Liver (tissue), 8 donors: ENCODE measurements at regions not wholly inside any gene's neighbourhood (a gene's known extent, or its start where the extent isn't known, plus 50 kb on each side); places are given as distances from the start of the nearest gene placed in this dataset.

Source experiments
- DNase-seq: peaks from one replicate; pipeline ENCODE4 v3.0.0-alpha.2; 2017; ENCODE audit warnings: low spot score
- H3K27ac ChIP-seq, 2 donors: one replicate each; pipeline ENCODE4 v1.7.0; 2013; ENCODE audit warnings: inconsistent platforms in 2 of 2, low read length in 2 of 2, control low read depth in 1 of 2, low read depth in 1 of 2, mild to moderate bottlenecking in 1 of 2
- H3K27me3 ChIP-seq, 4 donors: one replicate each; pipeline versions ENCODE4 v1.6.1 to v1.7.0; 2013; ENCODE audit warnings: low read length in 3 of 4, inconsistent platforms in 1 of 4, mild to moderate bottlenecking in 1 of 4, moderate library complexity in 1 of 4; ENCODE audit not compliant: control insufficient read depth in 4 of 4, insufficient read depth in 4 of 4
- H3K36me3 ChIP-seq, 4 donors: one replicate each; pipeline versions ENCODE4 v1.6.1 to v1.7.0; 2013; ENCODE audit warnings: low read length in 3 of 4, mild to moderate bottlenecking in 3 of 4, low read depth in 1 of 4, moderate library complexity in 1 of 4; ENCODE audit not compliant: control insufficient read depth in 4 of 4, insufficient read depth in 3 of 4
- H3K4me1 ChIP-seq, 4 donors: one replicate each; pipeline versions ENCODE4 v1.6.1 to v1.7.0; 2013; ENCODE audit warnings: low read length in 3 of 4, mild to moderate bottlenecking in 3 of 4, moderate library complexity in 1 of 4; ENCODE audit not compliant: control insufficient read depth in 4 of 4, insufficient read depth in 4 of 4
- H3K4me3 ChIP-seq, 3 donors: one replicate each; pipeline versions ENCODE4 v1.6.1 to v1.7.0; 2013; ENCODE audit warnings: low read length in 3 of 3, control low read depth in 1 of 3, low read depth in 1 of 3, mild to moderate bottlenecking in 1 of 3
- H3K9ac ChIP-seq, 2 donors: one replicate each; pipeline ENCODE4 v1.7.0; 2013; ENCODE audit warnings: low read length in 2 of 2, mild to moderate bottlenecking in 2 of 2, moderate library complexity in 2 of 2, control low read depth in 1 of 2, low read depth in 1 of 2
- H3K9me3 ChIP-seq, 4 donors: one replicate each; pipeline versions ENCODE4 v1.6.1 to v1.7.0; 2013; ENCODE audit warnings: low read length in 3 of 4; ENCODE audit not compliant: control insufficient read depth in 4 of 4
- EGR1 ChIP-seq, 2 donors: IDR thresholded peaks; 2 replicates each; pipeline ENCODE4 v1.6.1; 2016 to 2018; ENCODE audit warnings: antibody characterized with exemption in 2 of 2, low read depth in 2 of 2
- FOXA1 ChIP-seq: IDR thresholded peaks from 2 replicates; pipeline ENCODE4 v1.6.1; 2016; ENCODE audit warnings: antibody characterized with exemption
- FOXA2 ChIP-seq: IDR thresholded peaks from 2 replicates; pipeline ENCODE4 v1.6.1; 2016; ENCODE audit warnings: antibody characterized with exemption
- GABPA ChIP-seq, 2 donors: IDR thresholded peaks in 1 of 2; conservative IDR thresholded peaks in 1 of 2; 2 replicates each; pipeline ENCODE4 v1.6.1; 2016; ENCODE audit warnings: antibody characterized with exemption in 2 of 2, mild to moderate bottlenecking in 1 of 2, moderate library complexity in 1 of 2
- HNF4A ChIP-seq, 2 donors: conservative IDR thresholded peaks; 2 replicates each; pipeline ENCODE4 v1.6.1; 2016; ENCODE audit warnings: antibody characterized with exemption in 2 of 2, mild to moderate bottlenecking in 2 of 2
- HNF4G ChIP-seq: IDR thresholded peaks from 2 replicates; pipeline ENCODE4 v1.6.1; 2016; ENCODE audit warnings: antibody characterized with exemption
- JUND ChIP-seq, 2 donors: IDR thresholded peaks; 2 replicates each; pipeline ENCODE4 v1.6.1; 2016; ENCODE audit warnings: antibody characterized with exemption in 2 of 2
- NR2F2 ChIP-seq: IDR thresholded peaks from 2 replicates; pipeline ENCODE4 v1.6.1; 2016; ENCODE audit warnings: antibody characterized with exemption
- RAD21 ChIP-seq, 2 donors: IDR thresholded peaks; 2 replicates each; pipeline ENCODE4 v1.6.1; 2016; ENCODE audit warnings: antibody characterized with exemption in 2 of 2, mild to moderate bottlenecking in 2 of 2
- RXRA ChIP-seq, 2 donors: IDR thresholded peaks; 2 replicates each; pipeline ENCODE4 v1.6.1; 2017 to 2018; ENCODE audit warnings: antibody characterized with exemption in 2 of 2, mild to moderate bottlenecking in 1 of 2
- SP1 ChIP-seq: IDR thresholded peaks from 2 replicates; pipeline ENCODE4 v1.6.1; 2018; ENCODE audit warnings: antibody characterized with exemption, mild to moderate bottlenecking
- TAF1 ChIP-seq: conservative IDR thresholded peaks from 2 replicates; pipeline ENCODE4 v1.6.1; 2016; ENCODE audit warnings: antibody characterized with exemption, mild to moderate bottlenecking
- YY1 ChIP-seq: IDR thresholded peaks from 2 replicates; pipeline ENCODE4 v1.6.1; 2016; ENCODE audit warnings: antibody characterized with exemption, mild to moderate bottlenecking
- WGBS: extraction: QIAGEN DNeasy Blood & Tissue Kit; methylation state at CpG from one replicate; pipeline ENCODE4 v1.1.7; 2013; 5-methylcytosine and 5-hydroxymethylcytosine counted together
- TF ChIP-seq, protein P1 (sequence below): IDR thresholded peaks from 2 replicates; pipeline ENCODE4 v1.6.1; 2016; ENCODE audit warnings: antibody characterized with exemption
- TF ChIP-seq, protein P2 (sequence below): IDR thresholded peaks from 2 replicates; pipeline ENCODE4 v1.6.1; 2016; ENCODE audit warnings: antibody characterized with exemption
- TF ChIP-seq, protein P3 (sequence below): fragments of 150-350 bp; IDR thresholded peaks from 2 replicates; pipeline ENCODE4 v1.5.1; 2017; ENCODE audit warnings: improper control_type of control experiment, low read depth, low read length; ENCODE audit not compliant: missing input control
- TF ChIP-seq, protein P4 (sequence below): IDR thresholded peaks from 2 replicates; pipeline ENCODE4 v1.6.1; 2016; ENCODE audit warnings: antibody characterized with exemption
- TF ChIP-seq, protein P5 (sequence below): IDR thresholded peaks from 2 replicates; pipeline ENCODE4 v1.6.1; 2016; ENCODE audit warnings: antibody characterized with exemption, mild to moderate bottlenecking
- donor health status: healthy.
- donor health status: healthy.
- donor health status: healthy.
- donor health status: healthy.
- donor health status: healthy.

DNA sequence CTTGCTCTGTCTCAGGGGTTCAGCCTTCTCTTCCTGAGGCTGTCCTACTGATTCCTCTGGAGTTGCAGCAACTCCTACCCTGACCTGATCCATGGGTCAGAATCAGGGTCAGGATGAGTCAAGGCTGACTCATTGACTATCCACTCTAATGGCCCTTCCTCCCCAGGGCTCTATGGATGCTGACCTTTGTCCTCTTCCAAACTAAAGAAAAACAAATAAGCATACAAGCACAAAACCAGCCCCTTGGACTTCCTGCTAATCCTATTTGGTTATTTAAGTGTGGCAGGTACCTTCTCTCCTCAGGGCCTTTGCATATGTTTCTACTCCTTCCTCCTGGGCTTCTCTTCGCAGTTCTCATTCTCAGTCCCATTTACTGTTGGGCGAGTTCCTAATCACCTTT, 204.5 kb upstream of the NAV2 start (continued):
- peak; percentile 13 to 88 for TF ChIP-seq EGR1 (IDR thresholded peaks at IDR 0.05; ENCODE audit: low read depth in 2 of 2)
- TF ChIP-seq RAD21 (IDR thresholded peaks at IDR 0.05) = peak; percentile 65 to 74

DNA sequence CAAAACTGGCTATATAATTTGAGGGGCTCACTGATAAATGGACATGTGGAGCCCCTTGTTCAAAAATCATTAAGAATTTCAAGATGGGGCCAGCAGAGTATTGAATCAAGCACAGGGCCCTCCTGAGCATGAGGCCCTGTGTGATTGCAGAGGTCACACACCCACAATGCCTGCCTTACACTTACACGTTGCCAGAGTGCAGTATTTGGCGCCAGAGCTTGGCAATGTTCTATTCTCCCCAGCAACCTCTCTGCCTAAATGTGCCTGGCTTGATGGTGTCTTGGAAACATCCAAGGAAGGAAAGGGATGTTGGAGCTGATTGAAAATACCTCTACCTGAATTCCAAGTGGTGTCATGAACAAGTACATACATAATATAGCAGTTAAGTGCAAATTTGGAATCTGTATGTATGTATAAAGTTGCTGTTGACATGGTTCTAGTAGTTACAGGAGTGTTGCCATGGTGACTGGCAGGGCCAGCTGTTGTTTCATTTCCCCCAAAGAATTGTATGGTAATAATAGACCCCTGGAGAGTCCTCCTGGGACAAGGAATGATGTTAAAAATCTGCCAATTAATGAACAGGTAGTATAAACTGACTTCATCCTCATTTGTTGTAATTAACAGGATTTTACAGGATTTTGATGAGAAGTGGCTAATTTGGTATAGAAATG, 205.7 kb upstream of the NAV2 start:
- WGBS = 31% methylated on average over 2 of the region's 2 CpGs
- DNase-seq = no peak
- peak overlapping the region; percentile 66 to 76 for H3K27ac ChIP-seq
- no peak overlapping the region for H3K4me3 ChIP-seq
- H3K4me1 ChIP-seq = peaks cover 10 to 69% (median 57%) of the 10 kb centered on the region in 4 donors
- no peak overlapping the region for H3K9ac ChIP-seq
- peak; percentile 24 to 49 for TF ChIP-seq HNF4A (conservative IDR thresholded peaks at IDR 0.05)
- no peak for TF ChIP-seq NR2F2
- TF ChIP-seq RXRA (IDR thresholded peaks at IDR 0.05) = peak; percentile 26 to 60
- TF ChIP-seq YY1 = peak; percentile 45
- TF ChIP-seq RAD21 (IDR thresholded peaks at IDR 0.05) = peak; percentile 19 to 38
- TF ChIP-seq, protein P1, sequence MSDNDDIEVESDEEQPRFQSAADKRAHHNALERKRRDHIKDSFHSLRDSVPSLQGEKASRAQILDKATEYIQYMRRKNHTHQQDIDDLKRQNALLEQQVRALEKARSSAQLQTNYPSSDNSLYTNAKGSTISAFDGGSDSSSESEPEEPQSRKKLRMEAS = peak; percentile 59
- TF ChIP-seq, protein P2, sequence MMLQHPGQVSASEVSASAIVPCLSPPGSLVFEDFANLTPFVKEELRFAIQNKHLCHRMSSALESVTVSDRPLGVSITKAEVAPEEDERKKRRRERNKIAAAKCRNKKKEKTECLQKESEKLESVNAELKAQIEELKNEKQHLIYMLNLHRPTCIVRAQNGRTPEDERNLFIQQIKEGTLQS = no peak
- H3K27me3 ChIP-seq = no peaks in the 10 kb centered on the region
- H3K9me3 ChIP-seq = no peaks in the 10 kb centered on the region
- H3K36me3 ChIP-seq = no peaks in the 10 kb centered on the region

DNA sequence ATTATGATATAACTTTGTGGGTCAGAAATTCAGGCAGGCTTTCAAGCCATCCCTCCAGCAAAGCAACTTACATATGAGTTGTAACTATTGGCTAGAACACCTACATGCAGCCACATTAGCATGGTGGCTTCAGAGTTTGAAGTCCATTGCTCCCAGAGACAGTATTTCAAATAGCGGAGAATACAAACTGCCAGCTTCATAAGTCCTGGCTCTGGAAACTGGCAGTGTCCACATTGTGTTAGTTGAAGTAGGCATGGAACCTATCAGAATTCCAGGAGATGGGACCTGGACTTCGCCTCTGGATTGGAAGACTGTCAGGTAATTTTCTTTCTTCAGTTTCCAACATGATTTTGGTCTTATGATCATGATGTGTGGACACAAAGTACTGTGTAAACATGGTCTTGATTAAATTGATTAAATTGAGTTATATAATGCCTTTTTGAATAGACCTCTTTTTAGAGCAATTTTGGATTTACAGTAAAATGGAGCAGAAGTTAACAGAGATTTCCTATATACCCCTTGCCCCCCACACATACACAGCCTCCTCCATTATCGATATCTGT, 209.9 kb upstream of the NAV2 start:
- no peaks in the 10 kb centered on the region for H3K27me3 ChIP-seq
- H3K9ac ChIP-seq = no peak overlapping the region
- no peak for DNase-seq
- H3K36me3 ChIP-seq = no peaks in the 10 kb centered on the region
- peak; percentile 86 to 91 for TF ChIP-seq HNF4A (conservative IDR thresholded peaks at IDR 0.05)
- TF ChIP-seq, protein P3, sequence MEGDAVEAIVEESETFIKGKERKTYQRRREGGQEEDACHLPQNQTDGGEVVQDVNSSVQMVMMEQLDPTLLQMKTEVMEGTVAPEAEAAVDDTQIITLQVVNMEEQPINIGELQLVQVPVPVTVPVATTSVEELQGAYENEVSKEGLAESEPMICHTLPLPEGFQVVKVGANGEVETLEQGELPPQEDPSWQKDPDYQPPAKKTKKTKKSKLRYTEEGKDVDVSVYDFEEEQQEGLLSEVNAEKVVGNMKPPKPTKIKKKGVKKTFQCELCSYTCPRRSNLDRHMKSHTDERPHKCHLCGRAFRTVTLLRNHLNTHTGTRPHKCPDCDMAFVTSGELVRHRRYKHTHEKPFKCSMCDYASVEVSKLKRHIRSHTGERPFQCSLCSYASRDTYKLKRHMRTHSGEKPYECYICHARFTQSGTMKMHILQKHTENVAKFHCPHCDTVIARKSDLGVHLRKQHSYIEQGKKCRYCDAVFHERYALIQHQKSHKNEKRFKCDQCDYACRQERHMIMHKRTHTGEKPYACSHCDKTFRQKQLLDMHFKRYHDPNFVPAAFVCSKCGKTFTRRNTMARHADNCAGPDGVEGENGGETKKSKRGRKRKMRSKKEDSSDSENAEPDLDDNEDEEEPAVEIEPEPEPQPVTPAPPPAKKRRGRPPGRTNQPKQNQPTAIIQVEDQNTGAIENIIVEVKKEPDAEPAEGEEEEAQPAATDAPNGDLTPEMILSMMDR = no peak
- TF ChIP-seq, protein P2 = no peak
- peak; percentile 66 for TF ChIP-seq FOXA2
- TF ChIP-seq, protein P4, sequence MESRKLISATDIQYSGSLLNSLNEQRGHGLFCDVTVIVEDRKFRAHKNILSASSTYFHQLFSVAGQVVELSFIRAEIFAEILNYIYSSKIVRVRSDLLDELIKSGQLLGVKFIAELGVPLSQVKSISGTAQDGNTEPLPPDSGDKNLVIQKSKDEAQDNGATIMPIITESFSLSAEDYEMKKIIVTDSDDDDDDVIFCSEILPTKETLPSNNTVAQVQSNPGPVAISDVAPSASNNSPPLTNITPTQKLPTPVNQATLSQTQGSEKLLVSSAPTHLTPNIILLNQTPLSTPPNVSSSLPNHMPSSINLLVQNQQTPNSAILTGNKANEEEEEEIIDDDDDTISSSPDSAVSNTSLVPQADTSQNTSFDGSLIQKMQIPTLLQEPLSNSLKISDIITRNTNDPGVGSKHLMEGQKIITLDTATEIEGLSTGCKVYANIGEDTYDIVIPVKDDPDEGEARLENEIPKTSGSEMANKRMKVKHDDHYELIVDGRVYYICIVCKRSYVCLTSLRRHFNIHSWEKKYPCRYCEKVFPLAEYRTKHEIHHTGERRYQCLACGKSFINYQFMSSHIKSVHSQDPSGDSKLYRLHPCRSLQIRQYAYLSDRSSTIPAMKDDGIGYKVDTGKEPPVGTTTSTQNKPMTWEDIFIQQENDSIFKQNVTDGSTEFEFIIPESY = peak; percentile 37
- no peak for TF ChIP-seq NR2F2
- peak; percentile 46 to 65 for TF ChIP-seq RAD21 (IDR thresholded peaks at IDR 0.05)
- TF ChIP-seq FOXA1 = no peak
- TF ChIP-seq, protein P5, sequence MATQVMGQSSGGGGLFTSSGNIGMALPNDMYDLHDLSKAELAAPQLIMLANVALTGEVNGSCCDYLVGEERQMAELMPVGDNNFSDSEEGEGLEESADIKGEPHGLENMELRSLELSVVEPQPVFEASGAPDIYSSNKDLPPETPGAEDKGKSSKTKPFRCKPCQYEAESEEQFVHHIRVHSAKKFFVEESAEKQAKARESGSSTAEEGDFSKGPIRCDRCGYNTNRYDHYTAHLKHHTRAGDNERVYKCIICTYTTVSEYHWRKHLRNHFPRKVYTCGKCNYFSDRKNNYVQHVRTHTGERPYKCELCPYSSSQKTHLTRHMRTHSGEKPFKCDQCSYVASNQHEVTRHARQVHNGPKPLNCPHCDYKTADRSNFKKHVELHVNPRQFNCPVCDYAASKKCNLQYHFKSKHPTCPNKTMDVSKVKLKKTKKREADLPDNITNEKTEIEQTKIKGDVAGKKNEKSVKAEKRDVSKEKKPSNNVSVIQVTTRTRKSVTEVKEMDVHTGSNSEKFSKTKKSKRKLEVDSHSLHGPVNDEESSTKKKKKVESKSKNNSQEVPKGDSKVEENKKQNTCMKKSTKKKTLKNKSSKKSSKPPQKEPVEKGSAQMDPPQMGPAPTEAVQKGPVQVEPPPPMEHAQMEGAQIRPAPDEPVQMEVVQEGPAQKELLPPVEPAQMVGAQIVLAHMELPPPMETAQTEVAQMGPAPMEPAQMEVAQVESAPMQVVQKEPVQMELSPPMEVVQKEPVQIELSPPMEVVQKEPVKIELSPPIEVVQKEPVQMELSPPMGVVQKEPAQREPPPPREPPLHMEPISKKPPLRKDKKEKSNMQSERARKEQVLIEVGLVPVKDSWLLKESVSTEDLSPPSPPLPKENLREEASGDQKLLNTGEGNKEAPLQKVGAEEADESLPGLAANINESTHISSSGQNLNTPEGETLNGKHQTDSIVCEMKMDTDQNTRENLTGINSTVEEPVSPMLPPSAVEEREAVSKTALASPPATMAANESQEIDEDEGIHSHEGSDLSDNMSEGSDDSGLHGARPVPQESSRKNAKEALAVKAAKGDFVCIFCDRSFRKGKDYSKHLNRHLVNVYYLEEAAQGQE = peak; percentile 34
- TF ChIP-seq RXRA (IDR thresholded peaks at IDR 0.05) = peak; percentile 66 to 80
- peak; percentile 76 for TF ChIP-seq HNF4G
- no peak for TF ChIP-seq TAF1
- TF ChIP-seq EGR1 (IDR thresholded peaks at IDR 0.05; ENCODE audit: low read depth in 2 of 2) = peak in 1 of 2 donors; percentile 24
- peak in 1 of 2 donors; percentile 61 for TF ChIP-seq JUND (IDR thresholded peaks at IDR 0.05)
- TF ChIP-seq, protein P1 = peak; percentile 57
- peak; percentile 84 for TF ChIP-seq SP1
- TF ChIP-seq YY1 = peak; percentile 89
- no peak for TF ChIP-seq GABPA (IDR thresholded peaks at IDR 0.05 in 1 of 2, conservative IDR thresholded peaks at IDR 0.05 in 1 of 2)
- peaks cover 0 to 28% (median 24%) of the 10 kb centered on the region in 4 donors for H3K4me1 ChIP-seq
- no peaks in the 10 kb centered on the region for H3K9me3 ChIP-seq
- H3K4me3 ChIP-seq = no peak overlapping the region
- 38% methylated on average over 3 of the region's 3 CpGs for WGBS
- H3K27ac ChIP-seq = peak overlapping the region; percentile 12 to 19
